ENCODE measurements at regions not wholly inside any gene's neighbourhood (a gene's known extent, or its start where the extent isn't known, plus 50 kb on each side); places are given as distances from the start of the nearest gene placed in this dataset.
"Not testable (repeated sequence)": the region's sequence is repeated elsewhere in the genome, so short reads cannot be mapped to it uniquely, and the experiment has no call there.

DNA sequence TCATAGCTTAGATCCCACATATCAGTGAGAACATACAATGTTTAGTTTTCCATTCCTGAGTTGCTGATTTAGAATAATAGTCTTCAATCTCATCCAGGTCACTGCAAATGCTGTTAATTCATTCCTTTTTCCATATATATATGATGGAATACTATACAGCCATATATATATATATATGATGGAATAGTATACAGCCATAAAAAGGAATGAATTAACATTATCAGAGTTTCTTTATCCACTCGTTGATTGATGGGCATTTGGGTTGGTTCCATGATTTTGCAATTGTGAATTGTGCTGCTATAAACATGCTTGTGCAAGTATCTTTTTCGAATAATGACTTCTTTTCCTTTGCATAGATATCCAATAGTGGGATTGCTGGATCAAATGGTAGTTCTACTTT, 273.9 kb upstream of the KLF4 start:
- intact Hi-C loops (cut with micrococcal nuclease; ENCODE audit: unreplicated experiment); H3K36me3 ChIP-seq (replicated peaks in 1 of 2; ENCODE audit: control insufficient read depth in 1 of 2, insufficient read depth in 2 of 2, low read length in 2 of 2); H2AFZ ChIP-seq (ENCODE audit: low read length); BruUV-seq (replicated peaks); FAIRE-seq; CTCF ChIA-PET (ENCODE audit: low intra/inter-chr PET ratio, low total read pairs); in situ Hi-C loops (cut with HindIII; ENCODE audit: extremely low pct_ligation_motif_present, low pct_unique_long_range_greater_than_20kb); ATAC-seq; H4K20me1 ChIP-seq (ENCODE audit: insufficient read depth, low read length); DNase-seq (ENCODE audit: low spot score); H3K27ac ChIP-seq (ENCODE audit: extremely low read length, insufficient read depth, low read length); H3K79me2 ChIP-seq (ENCODE audit: insufficient read depth, low read length); H3K4me1 ChIP-seq (ENCODE audit: insufficient read depth, low read length); POLR2A ChIA-PET; H3K9ac ChIP-seq (ENCODE audit: insufficient read depth, low read depth, low read length); H3K9me3 ChIP-seq (ENCODE audit: low read length); H3K27me3 ChIP-seq (ENCODE audit: control insufficient read depth in 1 of 2, insufficient read depth in 2 of 2, low read length in 2 of 2); H3K4me2 ChIP-seq (ENCODE audit: low read depth, low read length); H3K4me3 ChIP-seq (replicated peaks in 1 of 3; ENCODE audit: insufficient read depth in 1 of 3, low read depth in 2 of 3, low read length in 3 of 3): not testable (repeated sequence)
- WGBS (ENCODE audit: low lambda C conversion rate): 19% methylated on average over 2 of the region's 2 CpGs

DNA sequence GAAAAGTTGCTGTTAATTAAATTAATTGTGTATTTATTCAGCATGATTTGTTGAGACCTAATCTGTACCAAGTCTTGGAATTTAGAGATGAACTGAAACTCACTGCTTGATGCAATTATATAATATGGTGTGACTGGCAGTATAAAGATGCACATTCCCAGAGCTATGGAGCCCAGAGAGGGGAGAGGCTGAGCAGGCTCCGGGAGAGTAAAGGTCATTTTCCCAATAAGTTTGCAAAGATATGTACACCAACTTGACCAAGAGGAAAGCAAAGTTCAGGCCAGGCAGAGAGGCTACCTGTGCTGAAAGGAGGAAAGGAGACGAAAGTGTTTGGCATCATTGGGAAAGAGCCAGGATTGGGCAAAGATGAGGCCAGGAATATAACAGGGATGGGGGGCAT, 271.7 kb upstream of the KLF4 start:
- CTCF ChIA-PET (ENCODE audit: low intra/inter-chr PET ratio, low total read pairs): no interaction called here
- POLR2A ChIA-PET: interaction anchor here (1.6 kb wide), 1 partner anchor 10 kb away, joined by 4 read pairs; no protein-coding TSS in a partner anchor

More for the DNA sequence above, 271.7 kb upstream of the KLF4 start:
- no peaks in the 10 kb centered on the region for H3K79me2 ChIP-seq (ENCODE audit: insufficient read depth, low read length)
- intact Hi-C loops (cut with micrococcal nuclease; ENCODE audit: unreplicated experiment) (no loop called here), in situ Hi-C loops (cut with HindIII; ENCODE audit: extremely low pct_ligation_motif_present, low pct_unique_long_range_greater_than_20kb) (no loop called here)
- TF ChIP-seq THYN1 (CRISPR knock-in tag; IDR thresholded peaks at IDR 0.05; ENCODE audit: borderline replicate concordance, low read depth) (no peak), ZNF570 (CRISPR knock-in tag; IDR thresholded peaks at IDR 0.05; ENCODE audit: borderline replicate concordance) (no peak), POGK (CRISPR knock-in tag; conservative IDR thresholded peaks at IDR 0.05) (no peak), SRSF4 (IDR thresholded peaks at IDR 0.05; ENCODE audit: low read depth, low read length, poor library complexity, severe bottlenecking) (no peak), GTF2F1 (IDR thresholded peaks at IDR 0.05; ENCODE audit: low read length) (no peak)
- H3K36me3 ChIP-seq (replicated peaks in 1 of 2; ENCODE audit: control insufficient read depth in 1 of 2, insufficient read depth in 2 of 2, low read length in 2 of 2): no peaks in the 10 kb centered on the region
- no peak overlapping the region for H3K9ac ChIP-seq (ENCODE audit: insufficient read depth, low read depth, low read length)
- H3K27ac ChIP-seq (ENCODE audit: extremely low read length, insufficient read depth, low read length): no peak overlapping the region
- H3K27me3 ChIP-seq (ENCODE audit: control insufficient read depth in 1 of 2, insufficient read depth in 2 of 2, low read length in 2 of 2): no peaks in the 10 kb centered on the region
- no TSS peak for BruUV-seq (replicated peaks)
- H3K9me3 ChIP-seq (ENCODE audit: low read length): no peaks in the 10 kb centered on the region
- DNase-seq (ENCODE audit: low spot score) (no peak), ATAC-seq (no peak), FAIRE-seq (no peak)
- H4K20me1 ChIP-seq (ENCODE audit: insufficient read depth, low read length): no peaks in the 10 kb centered on the region
- no peak overlapping the region for H3K4me2 ChIP-seq (ENCODE audit: low read depth, low read length)
- H3K4me3 ChIP-seq (replicated peaks in 1 of 3; ENCODE audit: insufficient read depth in 1 of 3, low read depth in 2 of 3, low read length in 3 of 3): no peak overlapping the region
- WGBS (ENCODE audit: low lambda C conversion rate): 5% methylated on average over 2 of the region's 2 CpGs
- no peak overlapping the region for H2AFZ ChIP-seq (ENCODE audit: low read length)
- no peaks in the 10 kb centered on the region for H3K4me1 ChIP-seq (ENCODE audit: insufficient read depth, low read length)

Measured in HepG2 (cell line).